ENCODE measurements at regions not wholly inside any gene's neighbourhood (a gene's known extent, or its start where the extent isn't known, plus 50 kb on each side); places are given as distances from the start of the nearest gene placed in this dataset.

GRCh38 chr11:134486106-134486505, 74.1 kb upstream of the B3GAT1 start:
- intact Hi-C loops (cut with DNase I) = no loop called here
- no peak overlapping the region for H3K4me3 ChIP-seq (replicated peaks in 1 of 3)
- H3K27me3 ChIP-seq = no peaks in the 10 kb centered on the region
- no peaks in the 10 kb centered on the region for H3K4me1 ChIP-seq
- no peak for TF ChIP-seq CTCF (IDR thresholded peaks at IDR 0.05)
- TF ChIP-seq POLR2A (IDR thresholded peaks at IDR 0.05) = no peak
- no peak overlapping the region for H3K27ac ChIP-seq
- H3K36me3 ChIP-seq = no peaks in the 10 kb centered on the region
- 87 to 92% methylated on average over 7 to 8 of the region's 11 CpGs for whole genome bisulfite sequencing, 2 donors
- DNase-seq = no peak
- H3K9me3 ChIP-seq = no peaks in the 10 kb centered on the region

GRCh38 chr11:134485316-134485715, 73.3 kb upstream of the B3GAT1 start:
- H3K9me3 ChIP-seq = no peaks in the 10 kb centered on the region
- 79 to 80% methylated on average over 5 of the region's 5 CpGs for WGBS, 2 donors
- no peak for DNase-seq
- no peak overlapping the region for H3K27ac ChIP-seq
- no peaks in the 10 kb centered on the region for H3K4me1 ChIP-seq
- H3K4me3 ChIP-seq (replicated peaks in 1 of 3) = no peak overlapping the region
- no peaks in the 10 kb centered on the region for H3K36me3 ChIP-seq
- H3K27me3 ChIP-seq = no peaks in the 10 kb centered on the region
- no peak for TF ChIP-seq CTCF (IDR thresholded peaks at IDR 0.05)
- TF ChIP-seq POLR2A (IDR thresholded peaks at IDR 0.05) = no peak
- intact Hi-C loops (cut with DNase I) = no loop called here

- no peaks in the 10 kb centered on the region for H3K36me3 ChIP-seq
- intact Hi-C loops (cut with DNase I) = no loop called here
- WGBS, 2 donors = 83 to 89% methylated on average over 4 of the region's 4 CpGs
- no peak for DNase-seq
- H3K27ac ChIP-seq = no peak overlapping the region
- no peaks in the 10 kb centered on the region for H3K9me3 ChIP-seq
- no peak for TF ChIP-seq POLR2A (IDR thresholded peaks at IDR 0.05)
- no peak for TF ChIP-seq CTCF (IDR thresholded peaks at IDR 0.05)
- no peak overlapping the region for H3K4me3 ChIP-seq (replicated peaks in 1 of 3)
- H3K4me1 ChIP-seq = no peaks in the 10 kb centered on the region
- no peaks in the 10 kb centered on the region for H3K27me3 ChIP-seq
Measured at GRCh38 chr11:134483857-134484256, 71.8 kb upstream of the B3GAT1 start.

GRCh38 chr11:134483291-134483690, 71.2 kb upstream of the B3GAT1 start:
- Histone ChIP-seq H3K4me1 (no peaks in the 10 kb centered on the region), H3K4me3 (replicated peaks in 1 of 3) (no peak overlapping the region), H3K36me3 (no peaks in the 10 kb centered on the region), H3K9me3 (no peaks in the 10 kb centered on the region), H3K27ac (no peak overlapping the region), H3K27me3 (no peaks in the 10 kb centered on the region)
- TF ChIP-seq POLR2A (IDR thresholded peaks at IDR 0.05) = no peak
- TF ChIP-seq CTCF (IDR thresholded peaks at IDR 0.05) = no peak
- no peak for DNase-seq
- WGBS, 2 donors = 93% methylated on average over 11 to 14 of the region's 14 CpGs
- intact Hi-C loops (cut with DNase I) = no loop called here

GRCh38 chr11:134482865-134483264, 70.8 kb upstream of the B3GAT1 start:
- DNase-seq = no peak
- intact Hi-C loops (cut with DNase I) = no loop called here
- Histone ChIP-seq H3K4me1 (no peaks in the 10 kb centered on the region), H3K4me3 (replicated peaks in 1 of 3) (no peak overlapping the region), H3K36me3 (no peaks in the 10 kb centered on the region), H3K27me3 (no peaks in the 10 kb centered on the region), H3K9me3 (no peaks in the 10 kb centered on the region), H3K27ac (no peak overlapping the region)
- TF ChIP-seq POLR2A (IDR thresholded peaks at IDR 0.05) (no peak), CTCF (IDR thresholded peaks at IDR 0.05) (no peak)
- 74 to 79% methylated on average over 2 of the region's 2 CpGs for WGBS, 2 donors

Data from thyroid gland (tissue), 4 donors.